ENCODE measurements at regions not wholly inside any gene's neighbourhood (a gene's known extent, or its start where the extent isn't known, plus 50 kb on each side); places are given as distances from the start of the nearest gene placed in this dataset.
"Not testable (repeated sequence)": the region's sequence is repeated elsewhere in the genome, so short reads cannot be mapped to it uniquely, and the experiment has no call there.

DNA sequence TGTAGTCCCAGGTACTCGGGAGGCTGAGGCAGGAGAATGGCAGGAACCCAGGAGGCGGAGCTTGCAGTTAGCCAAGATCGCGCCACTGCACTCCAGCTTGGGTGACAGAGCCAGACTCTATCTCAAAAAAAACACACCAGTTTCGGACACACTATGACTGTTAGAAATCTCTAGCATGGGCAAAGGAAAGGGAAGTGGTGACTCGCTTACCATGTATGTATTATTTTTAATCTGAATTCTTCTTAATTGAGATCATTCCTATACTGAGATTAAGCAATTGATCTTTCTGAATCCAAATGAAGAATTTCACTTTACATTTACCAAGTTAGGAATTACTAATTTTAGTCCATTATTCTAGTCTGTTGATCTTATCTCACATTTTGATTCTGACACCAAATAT lies 459.2 kb upstream of the ALCAM start:
- DNase-seq: peak; percentile 88

DNA sequence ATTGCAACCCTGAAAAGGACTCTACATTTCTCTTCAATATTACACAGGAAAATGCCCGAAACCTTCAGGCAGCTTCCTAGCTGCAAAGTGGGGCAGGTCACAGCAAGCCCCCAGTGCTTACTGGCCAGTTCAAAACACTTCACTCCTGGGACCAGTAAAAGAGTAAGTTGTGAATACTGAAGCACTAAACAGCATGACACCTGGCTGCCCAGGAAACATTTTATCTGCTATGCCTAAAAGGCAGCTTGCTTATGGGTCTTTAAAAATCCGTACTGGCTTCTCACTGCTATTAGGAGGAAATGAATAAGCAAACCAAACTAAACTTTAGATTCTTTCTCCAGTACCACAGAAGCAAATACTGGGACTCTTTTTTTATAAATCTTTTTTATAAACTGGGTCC lies 457.9 kb upstream of the ALCAM start:
- peak; percentile 26 for DNase-seq

DNA sequence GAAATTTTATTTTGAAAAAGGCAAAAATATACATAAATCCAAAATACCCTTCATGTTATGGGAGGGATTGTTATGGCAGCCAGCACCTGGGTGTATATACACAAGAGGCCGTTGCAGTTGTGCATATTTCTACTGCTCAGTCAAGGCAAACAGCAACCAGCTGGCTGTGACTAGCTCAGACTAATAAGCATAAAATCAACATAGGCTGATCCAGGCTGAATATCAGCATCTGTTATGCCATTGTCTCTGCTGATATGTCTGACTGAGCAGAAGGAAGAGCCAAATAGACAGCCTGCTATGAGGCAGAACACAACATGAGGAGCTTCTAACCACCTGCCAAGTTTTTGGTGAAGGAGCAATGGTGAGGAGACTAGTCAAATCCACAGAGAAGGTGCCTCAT lies 457.5 kb upstream of the ALCAM start:
- peak; percentile 78 for DNase-seq

DNA sequence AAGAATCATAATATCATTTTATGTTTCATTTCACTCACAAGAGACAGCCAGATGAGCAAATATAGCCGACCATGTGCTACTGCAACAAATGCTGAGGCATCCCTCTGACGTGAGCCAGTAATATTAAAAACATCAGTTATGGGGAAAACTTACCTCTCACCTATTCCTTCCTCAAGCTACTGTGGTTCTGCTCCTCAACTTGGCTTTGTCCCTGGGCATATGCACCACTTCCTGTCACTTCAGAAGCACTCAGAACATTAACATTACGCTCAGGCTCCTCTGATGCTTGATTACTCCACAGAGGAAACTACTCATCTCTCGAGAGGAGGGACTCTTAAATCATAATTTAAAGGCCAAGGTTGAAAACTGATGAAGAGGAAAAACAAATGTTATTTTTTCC lies 457.0 kb upstream of the ALCAM start:
- DNase-seq: peak; percentile 49

DNA sequence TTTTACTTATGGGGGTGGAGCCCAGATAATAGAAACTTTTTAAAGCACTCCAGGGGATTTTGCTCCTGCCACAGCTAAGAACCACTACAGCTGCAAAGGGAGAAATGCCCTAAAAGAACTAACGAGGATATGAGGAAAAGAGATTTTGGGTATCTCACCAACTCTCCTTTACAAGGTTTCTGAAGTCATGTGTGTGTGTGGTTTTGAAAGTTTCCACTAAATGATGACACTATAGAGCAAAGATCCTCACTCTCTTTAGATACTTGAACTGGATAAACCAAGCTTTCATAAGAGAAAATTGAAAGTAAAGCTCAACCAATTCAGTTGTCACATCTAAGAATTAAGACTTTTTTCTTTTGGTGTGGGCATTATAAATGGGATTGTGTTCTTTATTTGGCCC lies 455.3 kb upstream of the ALCAM start:
- no peak for DNase-seq

DNA sequence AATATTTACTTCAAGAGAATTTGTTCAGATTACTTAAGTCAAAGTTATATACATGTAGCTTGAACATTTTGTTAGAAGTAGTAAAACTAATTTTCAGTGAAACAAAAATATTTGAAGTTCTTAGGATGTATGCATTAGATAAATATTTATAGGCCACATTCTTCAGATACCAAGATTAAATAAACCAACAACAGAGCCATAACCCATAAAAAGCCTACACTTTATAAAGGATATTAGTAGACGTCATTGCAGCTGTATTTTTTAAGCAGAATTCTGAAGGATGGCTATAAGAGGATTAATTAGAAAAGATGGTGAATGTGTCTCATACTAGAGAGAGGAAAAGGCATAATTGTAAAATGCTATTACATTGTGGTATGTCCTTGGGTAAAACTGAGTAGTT lies 449.7 kb upstream of the ALCAM start:
- DNase-seq: peak; percentile 58

DNA sequence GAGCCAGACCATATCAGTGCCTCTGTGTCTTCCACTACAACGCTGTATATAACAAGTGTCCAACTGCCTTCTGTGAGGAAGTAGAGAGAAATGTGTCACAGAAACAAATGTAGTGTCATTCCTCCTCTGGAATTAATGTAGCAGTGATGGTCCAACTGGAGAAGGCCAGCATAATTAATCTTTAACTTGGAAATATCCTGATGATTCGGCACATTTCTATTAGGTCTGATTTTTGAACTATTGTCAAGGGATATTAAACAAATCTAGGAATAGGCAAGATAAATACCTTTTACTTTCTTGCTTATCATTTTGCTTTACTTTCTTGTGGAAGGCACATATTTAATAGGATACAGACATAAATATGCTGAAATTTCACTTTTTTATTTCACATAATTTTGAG lies 446.2 kb upstream of the ALCAM start:
- no peak for DNase-seq

DNA sequence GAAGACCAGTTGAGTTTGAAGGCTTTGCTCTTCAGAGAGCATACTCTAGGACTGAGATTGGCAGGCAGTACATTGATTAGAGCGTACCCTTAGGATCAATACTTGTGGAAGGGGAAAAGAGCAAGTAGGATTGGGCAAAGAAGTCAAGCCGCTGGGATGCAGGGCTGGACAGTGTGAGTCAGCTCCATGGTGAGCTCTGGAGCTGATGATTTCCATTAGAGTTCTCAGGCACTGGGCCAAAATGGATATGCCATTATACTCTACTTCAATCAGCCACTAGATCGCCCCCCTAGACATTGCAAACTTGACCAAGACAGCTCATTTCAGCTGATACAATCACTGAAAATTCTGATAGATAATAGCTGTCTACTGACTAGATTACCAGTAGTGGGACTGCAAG lies 432.7 kb upstream of the ALCAM start:
- peak; percentile 13 for DNase-seq

DNA sequence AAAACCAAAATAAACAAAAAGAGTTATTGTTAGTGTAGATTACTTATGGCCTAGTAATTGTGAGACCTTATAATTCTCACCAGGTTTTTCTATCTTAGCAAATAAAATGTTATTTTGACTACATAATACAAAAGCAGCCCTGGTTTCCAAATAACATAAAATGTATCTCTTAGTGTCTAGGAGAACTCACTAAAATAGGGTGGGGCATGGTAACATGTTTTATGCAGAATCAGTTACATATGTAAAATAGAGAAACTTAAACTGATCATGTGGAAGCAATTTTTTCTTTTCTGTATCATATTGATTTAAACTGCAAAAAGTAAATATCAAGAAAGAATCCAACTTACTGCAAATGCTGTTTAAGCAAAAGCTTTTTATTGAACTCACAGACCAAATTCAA lies 431.1 kb upstream of the ALCAM start:
- DNase-seq: no peak

DNA sequence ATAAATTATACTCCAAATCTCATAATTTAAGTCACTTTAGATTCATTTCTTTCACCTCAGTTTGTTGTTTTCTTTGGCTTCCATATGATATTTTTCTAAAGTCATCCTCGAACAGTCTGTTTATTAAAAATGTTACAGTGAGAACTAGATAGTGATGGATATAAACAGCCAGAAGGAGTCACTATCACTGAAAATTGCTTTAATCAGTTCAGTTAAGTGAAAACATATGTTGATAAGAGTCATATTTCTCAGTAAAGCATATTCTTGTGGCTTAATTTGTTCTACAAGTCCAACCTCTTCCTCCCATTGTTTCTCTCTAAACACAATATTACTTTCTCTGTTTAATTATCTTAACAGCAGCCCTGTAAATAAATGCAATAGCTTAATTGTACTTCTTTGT lies 427.5 kb upstream of the ALCAM start:
- DNase-seq: no peak

DNA sequence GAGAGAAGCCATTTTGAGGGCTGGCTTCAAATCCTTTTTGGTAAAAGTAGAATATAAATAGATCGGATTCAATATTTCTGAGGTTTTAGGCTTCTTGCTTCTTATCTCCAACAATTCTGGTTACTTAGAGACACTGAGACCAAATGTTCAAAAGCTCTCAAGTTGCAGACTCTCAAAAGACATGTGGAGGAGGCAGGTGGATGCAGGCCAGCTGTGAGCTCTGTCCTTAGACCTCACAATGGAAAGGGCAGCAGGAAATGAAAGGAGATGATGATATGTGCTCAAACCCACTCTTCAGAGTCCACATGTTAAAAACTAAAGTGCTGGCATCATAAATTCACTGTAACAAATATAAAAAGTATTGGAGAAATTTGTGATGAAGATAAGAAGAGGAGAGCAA lies 424.9 kb upstream of the ALCAM start:
- no peak for DNase-seq

DNA sequence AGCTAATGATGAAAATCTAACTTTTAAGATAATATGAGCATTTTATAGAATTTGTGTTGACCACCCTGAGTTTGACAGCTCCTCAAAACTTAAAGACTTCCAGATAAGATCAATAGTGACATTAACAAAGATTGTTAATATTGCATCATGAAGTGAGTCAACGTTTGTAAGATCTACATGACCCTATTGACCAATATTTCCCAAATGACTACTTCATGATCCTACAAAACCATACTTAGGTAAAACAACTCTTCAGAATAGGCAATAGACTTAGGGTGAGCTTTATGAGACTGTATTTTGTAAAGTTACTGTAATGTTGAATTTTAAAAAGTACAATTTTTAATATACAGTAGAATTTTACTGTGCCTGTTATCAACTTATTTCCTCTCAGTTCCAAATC lies 422.7 kb upstream of the ALCAM start:
- DNase-seq: no peak

DNA sequence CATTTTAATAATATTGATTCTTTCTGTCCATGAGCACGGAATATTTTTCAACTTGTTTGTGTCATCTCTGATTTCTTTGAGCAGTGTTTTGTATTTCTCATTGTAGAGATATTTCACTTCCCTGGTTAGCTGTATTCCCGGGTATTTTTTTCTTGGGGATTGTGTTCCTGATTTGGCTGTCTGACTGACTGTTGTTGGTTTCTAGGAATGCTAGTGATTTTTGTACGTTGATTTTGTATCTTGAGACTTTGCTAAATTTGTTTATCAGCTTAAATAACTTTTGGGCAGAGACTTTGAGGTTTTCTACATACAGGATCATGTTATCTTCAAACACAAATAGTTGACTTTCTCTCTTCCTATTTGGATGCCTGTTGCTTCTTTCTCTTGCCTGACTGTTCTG lies 418.8 kb upstream of the ALCAM start:
- peak; percentile 30 for DNase-seq

DNA sequence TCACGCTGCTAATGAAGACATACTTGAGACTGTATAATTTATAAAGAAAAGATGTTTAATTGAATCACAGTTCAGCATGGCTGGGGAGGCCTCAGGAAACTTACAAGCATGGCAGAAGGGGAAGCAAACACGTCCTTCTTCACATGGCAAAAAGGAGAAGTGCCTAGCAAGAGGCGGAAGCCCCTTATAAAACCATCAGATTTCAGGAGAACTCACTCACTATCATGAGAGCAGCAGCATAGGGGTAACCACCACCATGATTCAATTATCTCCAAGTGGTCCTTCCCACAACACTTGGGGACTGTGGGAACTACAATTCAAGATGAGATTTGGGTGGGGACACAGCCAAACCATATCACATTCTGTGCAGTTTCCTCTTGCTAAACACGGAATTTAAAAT lies 416.9 kb upstream of the ALCAM start:
- DNase-seq: not testable (repeated sequence)

DNA sequence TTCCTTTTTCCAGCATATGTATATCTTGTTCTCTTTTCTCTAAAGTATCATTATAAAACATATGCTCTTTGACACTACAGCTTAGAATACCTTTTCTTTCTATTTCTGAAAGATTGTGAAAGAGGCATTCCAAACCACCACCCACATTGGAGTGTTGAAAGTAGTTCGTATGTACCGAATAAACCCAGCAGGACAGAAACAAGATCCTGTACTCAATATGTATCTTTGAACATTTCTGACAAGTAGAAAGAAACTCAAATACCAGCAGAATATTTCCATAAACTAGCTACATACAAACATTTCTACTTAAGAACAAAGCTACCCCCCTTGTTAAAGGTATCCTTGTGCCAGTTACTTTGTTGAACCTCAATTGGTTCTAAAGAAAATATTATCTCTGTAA lies 415.3 kb upstream of the ALCAM start:
- no peak for DNase-seq

DNA sequence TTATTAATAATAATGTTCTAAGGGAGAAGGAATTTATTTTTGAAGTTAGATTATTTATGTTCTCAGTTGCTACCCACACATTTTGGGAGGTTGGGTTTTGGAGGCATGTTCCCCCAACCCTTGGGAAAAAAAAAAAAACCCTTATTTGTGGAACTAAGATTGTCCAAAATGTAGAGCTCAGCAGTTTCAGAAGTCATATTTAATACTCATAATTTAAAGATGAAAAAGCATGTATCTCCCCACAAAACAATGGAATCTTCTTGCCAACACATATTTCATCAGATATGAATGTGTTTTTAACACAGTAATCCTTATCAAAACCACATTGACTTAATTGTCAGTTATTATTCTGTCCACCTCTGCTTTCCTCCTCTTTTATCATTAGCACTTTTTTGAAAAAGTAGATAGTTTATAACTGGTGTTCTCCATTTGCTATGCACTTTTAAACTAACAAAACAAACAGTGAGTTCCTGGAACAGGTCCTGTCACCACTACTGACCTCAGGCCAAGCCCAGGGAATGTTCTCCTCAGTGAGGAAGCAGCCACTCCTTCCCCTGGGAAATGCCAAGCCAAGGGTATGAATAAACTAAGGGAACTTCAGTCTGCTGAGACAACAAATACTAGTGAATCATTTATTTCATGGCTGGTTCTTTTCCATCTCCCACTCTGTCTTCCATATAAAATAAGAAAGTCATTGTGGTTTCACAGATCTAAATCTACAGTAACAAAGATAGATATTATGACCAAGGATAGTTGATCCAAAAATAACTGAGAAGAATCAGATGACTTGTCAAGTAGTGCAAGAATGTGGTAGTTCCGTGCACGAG lies 414.4 kb upstream of the ALCAM start:
- DNase-seq: peak; percentile 86

DNA sequence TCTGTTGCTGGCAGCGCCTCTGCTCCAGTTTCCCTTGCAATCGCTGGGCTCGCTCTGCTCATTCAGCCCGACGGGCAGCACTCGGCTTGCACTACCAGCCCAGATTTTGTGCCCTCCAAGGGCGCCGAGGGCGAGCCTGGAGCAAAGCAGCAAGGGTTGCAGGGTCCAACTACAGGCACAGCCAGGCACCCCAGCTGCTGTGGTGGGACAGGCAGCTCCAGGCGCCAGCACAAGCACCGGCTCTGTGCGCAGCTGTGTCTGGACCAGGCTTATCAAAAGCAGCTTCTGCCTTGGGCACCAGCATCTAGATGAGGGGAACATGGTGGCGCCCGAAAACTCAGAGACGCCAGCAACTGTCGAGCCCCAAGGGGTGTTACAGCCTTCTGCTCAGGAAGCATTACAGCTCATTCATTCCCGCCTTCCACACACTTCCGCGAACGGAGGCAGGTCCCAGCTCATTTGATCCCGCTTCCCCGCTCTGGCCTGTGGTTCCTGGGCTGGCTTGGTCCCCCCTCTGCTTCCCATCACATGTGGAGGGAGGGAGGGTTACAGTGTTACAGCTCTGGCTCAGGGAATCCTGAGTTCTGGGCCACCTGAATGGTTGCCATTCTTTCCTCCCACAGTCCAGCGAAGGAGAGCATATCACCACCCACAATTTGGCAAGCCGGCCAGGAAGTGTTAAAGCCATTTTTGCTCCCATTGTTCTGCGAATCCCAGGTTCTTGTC lies 409.9 kb upstream of the ALCAM start:
- no peak for DNase-seq

DNA sequence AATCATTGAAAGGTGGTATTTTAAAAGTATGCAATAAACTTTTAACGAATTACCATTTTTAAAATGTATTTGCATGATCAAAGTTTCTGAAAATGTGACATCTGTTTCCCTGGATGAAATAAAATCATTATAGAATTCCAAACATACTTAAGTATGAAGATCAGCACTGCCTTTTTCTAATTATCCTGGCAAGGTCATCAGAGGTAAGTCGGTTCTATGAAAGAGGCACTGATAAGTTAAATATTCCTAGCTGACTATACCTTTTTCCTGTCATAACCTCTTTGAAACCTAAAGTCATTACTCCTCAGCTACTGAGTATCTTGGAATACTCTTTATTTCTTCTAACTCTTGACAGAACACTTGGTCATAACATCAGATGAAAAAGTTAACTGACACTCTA lies 406.1 kb upstream of the ALCAM start:
- DNase-seq: peak; percentile 52

DNA sequence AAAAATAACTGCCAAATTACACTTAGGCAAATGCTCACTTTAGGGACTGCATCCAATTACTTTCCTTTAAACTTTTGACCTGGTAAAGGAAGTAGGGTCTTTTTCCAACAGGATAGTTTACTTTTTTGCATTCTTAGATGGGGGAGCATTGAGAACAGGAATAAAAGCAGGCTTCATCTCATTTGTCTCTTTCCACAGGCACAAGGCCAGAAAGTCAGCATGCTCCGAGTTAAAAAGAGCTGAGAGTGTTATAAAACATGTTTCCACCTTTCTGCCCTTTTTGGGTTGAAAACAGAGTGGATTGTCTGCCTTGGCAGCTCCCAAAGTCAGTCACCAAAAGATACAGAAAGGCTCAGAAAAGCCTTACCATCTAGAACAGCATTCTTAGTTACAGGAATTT lies 404.9 kb upstream of the ALCAM start:
- no peak for DNase-seq

DNA sequence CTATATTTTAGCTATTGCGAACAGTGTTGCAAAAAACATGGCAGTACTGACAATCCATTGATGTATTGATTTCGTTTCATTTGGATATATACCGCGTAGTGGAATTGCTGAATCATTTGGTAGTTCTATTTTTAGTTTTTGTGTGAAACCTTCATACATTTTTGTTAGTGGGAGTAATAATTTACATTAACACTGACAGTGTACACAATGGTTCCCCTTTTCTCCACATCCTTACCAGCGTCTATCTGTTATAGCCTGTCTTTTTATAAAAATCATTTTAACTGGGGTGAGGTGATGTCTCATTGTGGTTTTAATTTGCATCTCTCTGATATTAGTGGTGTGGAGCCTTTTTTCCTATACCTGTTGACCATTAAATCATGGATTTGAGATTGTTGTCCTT lies 392.4 kb upstream of the ALCAM start:
- no peak for DNase-seq

DNA sequence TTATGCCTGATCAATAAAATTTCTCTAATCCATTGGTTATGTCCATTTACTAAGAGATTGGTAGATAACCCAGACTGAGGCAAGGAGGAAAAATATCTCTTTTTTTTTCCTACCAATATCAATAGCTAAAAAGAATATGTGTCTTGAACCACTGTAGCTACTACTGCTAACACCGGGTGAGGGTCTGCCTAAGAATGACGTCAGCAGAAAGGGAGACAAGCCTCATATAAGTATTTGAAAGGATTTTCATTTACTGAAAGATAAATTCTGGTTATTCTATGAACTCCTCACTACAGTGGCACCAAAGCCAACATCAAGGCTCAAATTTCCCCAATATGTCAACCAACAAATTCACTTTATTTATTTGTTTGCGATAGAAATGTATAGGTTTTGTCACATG lies 389.0 kb upstream of the ALCAM start:
- DNase-seq: no peak

DNA sequence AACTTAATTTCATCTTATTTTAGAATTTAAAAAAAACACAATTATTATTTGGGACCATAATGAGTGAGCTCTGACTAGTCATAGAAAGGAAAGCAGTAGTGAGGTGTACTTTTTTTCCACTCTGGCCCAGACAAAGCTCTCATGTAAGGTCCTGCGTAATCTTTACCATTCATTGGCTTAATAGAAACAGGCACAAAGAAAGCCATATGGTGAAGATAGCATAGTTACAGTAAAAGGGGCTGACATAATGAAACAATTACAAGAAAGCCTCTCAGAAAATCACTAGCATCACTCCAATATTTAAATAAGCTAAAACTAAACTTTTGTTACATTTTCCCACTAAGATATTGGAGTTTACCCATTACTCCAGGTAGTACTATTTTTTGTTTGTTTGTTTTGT lies 384.6 kb upstream of the ALCAM start:
- DNase-seq: no peak

DNA sequence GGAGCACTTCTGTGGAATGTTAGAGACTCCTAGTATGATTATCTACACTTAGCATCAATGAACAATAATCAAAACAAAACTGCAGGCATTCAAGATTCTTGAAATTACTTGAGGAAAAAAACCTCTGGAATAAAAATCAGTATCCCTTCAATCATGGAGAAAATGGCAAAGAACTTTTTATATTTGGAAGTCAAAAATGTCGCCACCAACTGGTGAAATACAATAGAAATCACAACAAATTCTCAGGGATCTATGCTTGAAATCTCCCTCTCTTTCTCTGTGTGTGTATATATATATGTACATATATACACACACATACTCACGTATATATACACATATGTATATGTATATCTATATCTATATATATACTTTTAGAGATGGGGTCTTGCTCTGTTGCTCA lies 378.9 kb upstream of the ALCAM start:
- no peak for DNase-seq

DNA sequence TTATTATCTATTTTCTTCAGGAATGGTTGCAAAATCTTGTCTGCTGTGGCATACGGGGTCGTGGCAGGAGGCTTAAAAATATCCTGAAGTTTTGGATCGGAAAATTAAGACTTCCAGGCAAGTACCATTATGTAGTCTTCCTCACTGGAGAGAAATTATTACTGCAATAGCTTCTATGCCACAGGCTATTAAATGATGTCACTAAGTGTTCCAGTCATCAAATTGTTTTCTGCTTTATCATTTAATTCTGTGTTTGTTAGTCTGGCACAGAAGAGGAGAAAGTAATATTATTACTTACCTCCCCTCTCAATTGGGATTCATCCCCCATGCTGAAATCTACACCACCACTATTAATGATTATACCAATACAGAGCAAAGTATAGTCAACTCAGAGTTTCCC lies 378.2 kb upstream of the ALCAM start:
- peak; percentile 26 for DNase-seq

DNA sequence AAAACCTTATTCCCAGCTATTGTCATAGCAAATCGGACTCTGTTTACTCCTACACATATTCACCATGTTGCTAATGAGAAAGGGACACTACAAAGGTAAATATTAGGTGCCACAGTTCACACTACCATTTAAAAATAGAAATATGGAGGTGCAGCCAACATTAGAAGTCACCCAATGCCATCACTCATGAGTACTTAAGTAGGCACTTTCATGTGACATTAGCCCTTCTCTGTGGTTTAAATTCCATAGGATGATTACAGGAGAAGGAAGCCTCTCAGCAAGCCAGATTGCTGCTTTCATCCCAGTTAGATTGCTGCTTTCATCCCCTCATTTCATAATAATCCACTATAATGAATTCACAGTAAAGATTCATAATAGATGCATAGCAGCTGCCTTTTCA lies 376.8 kb upstream of the ALCAM start:
- peak; percentile 1 for DNase-seq

All from EL (cell line).